ENCODE measurements at regions not wholly inside any gene's neighbourhood (a gene's known extent, or its start where the extent isn't known, plus 50 kb on each side); places are given as distances from the start of the nearest gene placed in this dataset.

DNA sequence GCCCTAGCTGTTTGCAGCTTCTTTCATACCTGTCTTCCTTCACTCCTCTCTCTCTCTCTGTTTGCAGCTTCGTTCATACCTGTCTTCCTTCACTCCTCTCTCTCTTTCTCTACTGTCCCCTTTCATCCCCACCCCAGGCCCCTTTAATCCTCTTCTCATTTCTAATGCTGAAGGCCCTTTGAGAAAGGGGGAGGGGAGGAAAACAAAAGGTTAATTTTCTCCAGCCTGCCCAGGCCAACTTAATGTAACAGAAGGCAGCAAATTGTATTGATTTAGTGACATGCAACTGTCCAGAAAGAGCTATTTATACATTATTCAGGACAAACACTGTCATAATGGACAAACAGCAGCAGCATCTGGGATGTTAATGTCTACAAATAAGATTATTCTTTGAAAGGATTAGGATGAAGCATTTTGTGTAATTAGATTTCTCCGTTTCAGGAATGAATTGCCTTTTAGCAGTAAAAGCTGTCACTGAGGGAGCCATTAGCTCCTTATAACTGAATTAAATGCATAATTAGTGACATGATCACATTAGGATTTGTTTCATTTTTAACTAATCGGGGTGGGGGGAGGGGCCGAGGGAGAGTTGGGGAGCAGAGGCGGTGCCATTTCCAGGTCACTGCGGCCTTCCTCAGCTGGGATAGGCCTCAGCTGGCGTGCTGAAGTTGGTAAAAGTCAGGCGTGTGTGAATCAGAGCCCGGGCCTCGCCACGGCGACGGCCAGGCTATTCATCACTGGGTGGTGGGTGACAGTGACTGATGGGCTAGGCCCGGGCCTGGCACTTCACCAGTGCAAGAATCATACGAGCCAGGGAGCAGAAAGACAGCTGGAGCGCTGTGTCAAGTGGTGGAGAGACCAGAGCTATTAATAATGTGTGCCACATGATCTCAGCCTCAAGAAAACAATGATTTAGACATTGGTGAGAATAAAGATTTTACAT lies 174.5 kb downstream of the NKX6-1 start:
- ChIA-PET CTCF (no interaction called here), POLR2A (interaction anchor here (0.6 kb wide), 1 partner anchor 9 kb away, joined by 3 read pairs; no protein-coding TSS in a partner anchor)
- H3K27ac Mint-ChIP-seq: no peak overlapping the region
- no peak for TF ChIP-seq CTCF (IDR thresholded peaks at IDR 0.05)
- Histone ChIP-seq H3K27me3 (ENCODE audit: control insufficient read depth in 1 of 2, insufficient read depth in 2 of 2, low read length in 2 of 2) (no peaks in the 10 kb centered on the region), H3K36me3 (ENCODE audit: insufficient read depth, low read length) (no peaks in the 10 kb centered on the region), H3K4me3 (ENCODE audit: low read length) (no peak overlapping the region), H3K27ac (ENCODE audit: low read depth in 1 of 2, low read length in 2 of 2) (no peak overlapping the region), H3K9me3 (ENCODE audit: control insufficient read depth in 1 of 2, insufficient read depth in 1 of 2, low read length in 2 of 2) (peaks cover 0 to 4% of the 10 kb centered on the region in 2 experiments), H3K4me1 (ENCODE audit: insufficient read depth, low read length) (no peaks in the 10 kb centered on the region)
- ATAC-seq (ENCODE audit: poor library complexity) (no peak), DNase-seq (no peak)
- H3K27me3 Mint-ChIP-seq: peaks cover 9% of the 10 kb centered on the region
- H3K4me1 Mint-ChIP-seq (ENCODE audit: low read depth): no peaks in the 10 kb centered on the region
- H3K9me3 Mint-ChIP-seq: peaks cover 3% of the 10 kb centered on the region
- H3K4me3 Mint-ChIP-seq: no peak overlapping the region
- H3K36me3 Mint-ChIP-seq (ENCODE audit: low read depth): no peaks in the 10 kb centered on the region
- intact Hi-C loops (cut with DNase I, micrococcal nuclease): no loop called here

GRCh38 chr4:84319124-84319523 lies 180.0 kb downstream of the NKX6-1 start:
- Mint-ChIP-seq H3K27ac (no peak overlapping the region), H3K36me3 (ENCODE audit: low read depth) (no peaks in the 10 kb centered on the region), H3K9me3 (no peaks in the 10 kb centered on the region), H3K27me3 (peaks cover 6% of the 10 kb centered on the region), H3K4me1 (ENCODE audit: low read depth) (no peaks in the 10 kb centered on the region), H3K4me3 (no peak overlapping the region)
- Histone ChIP-seq H3K4me1 (ENCODE audit: insufficient read depth, low read length) (no peaks in the 10 kb centered on the region), H3K27ac (ENCODE audit: low read depth in 1 of 2, low read length in 2 of 2) (no peak overlapping the region), H3K9me3 (ENCODE audit: control insufficient read depth in 1 of 2, insufficient read depth in 1 of 2, low read length in 2 of 2) (no peaks in the 10 kb centered on the region), H3K27me3 (ENCODE audit: control insufficient read depth in 1 of 2, insufficient read depth in 2 of 2, low read length in 2 of 2) (no peaks in the 10 kb centered on the region), H3K36me3 (ENCODE audit: insufficient read depth, low read length) (no peaks in the 10 kb centered on the region), H3K4me3 (ENCODE audit: low read length) (no peak overlapping the region)
- POLR2A ChIA-PET: no interaction called here
- CTCF ChIA-PET: interaction anchor here (0.6 kb wide), 1 partner anchor 12 kb away, joined by 3 read pairs; no protein-coding TSS in a partner anchor
- DNase-seq (no peak), ATAC-seq (ENCODE audit: poor library complexity) (no peak)
- intact Hi-C loops (cut with DNase I, micrococcal nuclease): no loop called here
- no peak for TF ChIP-seq CTCF (IDR thresholded peaks at IDR 0.05)

- CTCF ChIA-PET: interaction anchor here (1.4 kb wide), 1 partner anchor 23 kb away, joined by 3 read pairs; no protein-coding TSS in a partner anchor
- H3K27ac Mint-ChIP-seq: no peak overlapping the region
- POLR2A ChIA-PET: no interaction called here
- DNase-seq (no peak), ATAC-seq (ENCODE audit: poor library complexity) (no peak)
- no peaks in the 10 kb centered on the region for H3K4me1 ChIP-seq (ENCODE audit: insufficient read depth, low read length)
- no peaks in the 10 kb centered on the region for H3K36me3 Mint-ChIP-seq (ENCODE audit: low read depth)
- no peaks in the 10 kb centered on the region for H3K27me3 ChIP-seq (ENCODE audit: control insufficient read depth in 1 of 2, insufficient read depth in 2 of 2, low read length in 2 of 2)
- intact Hi-C loops (cut with DNase I, micrococcal nuclease): no loop called here
- H3K4me3 ChIP-seq (ENCODE audit: low read length): no peak overlapping the region
- H3K9me3 ChIP-seq (ENCODE audit: control insufficient read depth in 1 of 2, insufficient read depth in 1 of 2, low read length in 2 of 2): peaks cover 0 to 3% of the 10 kb centered on the region in 2 experiments
- H3K27ac ChIP-seq (ENCODE audit: low read depth in 1 of 2, low read length in 2 of 2): no peak overlapping the region
- no peaks in the 10 kb centered on the region for H3K4me1 Mint-ChIP-seq (ENCODE audit: low read depth)
- H3K4me3 Mint-ChIP-seq: no peak overlapping the region
- no peaks in the 10 kb centered on the region for H3K36me3 ChIP-seq (ENCODE audit: insufficient read depth, low read length)
- no peaks in the 10 kb centered on the region for H3K27me3 Mint-ChIP-seq
- TF ChIP-seq CTCF (IDR thresholded peaks at IDR 0.05): no peak
- H3K9me3 Mint-ChIP-seq: peaks cover 2% of the 10 kb centered on the region
These were observed 181.6 kb downstream of the NKX6-1 start for GRCh38 chr4:84317513-84317912.
